ENCODE measurements at regions not wholly inside any gene's neighbourhood (a gene's known extent, or its start where the extent isn't known, plus 50 kb on each side); places are given as distances from the start of the nearest gene placed in this dataset.
"Not testable (repeated sequence)": the region's sequence is repeated elsewhere in the genome, so short reads cannot be mapped to it uniquely, and the experiment has no call there.

DNA sequence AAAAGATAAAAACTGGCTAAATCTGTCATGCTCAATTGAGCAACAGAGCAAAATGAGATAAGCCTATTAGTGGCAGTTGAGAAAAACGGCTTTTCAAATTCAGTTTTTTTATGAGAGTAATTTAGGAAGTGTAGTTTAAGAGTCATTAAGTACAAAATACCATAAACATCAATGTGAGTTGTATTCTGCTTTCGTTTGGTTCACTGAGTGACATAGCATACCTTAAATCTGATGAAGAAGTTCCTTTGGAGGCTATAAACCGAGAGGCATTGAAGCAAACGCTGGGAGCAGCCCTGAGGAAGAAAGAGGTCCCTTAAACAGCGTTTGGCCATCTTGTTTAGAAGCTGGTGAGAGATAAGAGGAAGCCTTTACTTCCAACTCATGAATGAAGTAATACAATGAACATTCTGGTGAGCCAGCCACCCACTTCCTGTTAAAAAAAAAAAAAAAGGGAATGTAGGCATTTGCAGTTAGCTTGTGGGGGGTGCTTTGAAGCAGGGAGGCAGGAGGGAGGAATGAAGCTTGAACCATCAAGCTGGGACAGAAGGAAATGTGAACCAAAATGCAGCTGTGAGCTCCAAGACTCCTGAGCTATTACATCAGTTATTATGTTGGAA lies 132.3 kb downstream of the ZNF330 start:
- TF ChIP-seq, protein P1, sequence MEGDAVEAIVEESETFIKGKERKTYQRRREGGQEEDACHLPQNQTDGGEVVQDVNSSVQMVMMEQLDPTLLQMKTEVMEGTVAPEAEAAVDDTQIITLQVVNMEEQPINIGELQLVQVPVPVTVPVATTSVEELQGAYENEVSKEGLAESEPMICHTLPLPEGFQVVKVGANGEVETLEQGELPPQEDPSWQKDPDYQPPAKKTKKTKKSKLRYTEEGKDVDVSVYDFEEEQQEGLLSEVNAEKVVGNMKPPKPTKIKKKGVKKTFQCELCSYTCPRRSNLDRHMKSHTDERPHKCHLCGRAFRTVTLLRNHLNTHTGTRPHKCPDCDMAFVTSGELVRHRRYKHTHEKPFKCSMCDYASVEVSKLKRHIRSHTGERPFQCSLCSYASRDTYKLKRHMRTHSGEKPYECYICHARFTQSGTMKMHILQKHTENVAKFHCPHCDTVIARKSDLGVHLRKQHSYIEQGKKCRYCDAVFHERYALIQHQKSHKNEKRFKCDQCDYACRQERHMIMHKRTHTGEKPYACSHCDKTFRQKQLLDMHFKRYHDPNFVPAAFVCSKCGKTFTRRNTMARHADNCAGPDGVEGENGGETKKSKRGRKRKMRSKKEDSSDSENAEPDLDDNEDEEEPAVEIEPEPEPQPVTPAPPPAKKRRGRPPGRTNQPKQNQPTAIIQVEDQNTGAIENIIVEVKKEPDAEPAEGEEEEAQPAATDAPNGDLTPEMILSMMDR (IDR thresholded peaks at IDR 0.05) = no peak
- ATAC-seq (peak in 7 of 8 donors; percentile 37 to 80 (median 55)), DNase-seq (no peak)
- intact Hi-C loops (cut with DNase I) = no loop called here
- Histone ChIP-seq H3K9me3 (peaks cover 0 to 17% (median 0%) of the 10 kb centered on the region in 11 donors), H3K27ac (peak overlapping the region in 4 of 10 donors; percentile 10 to 83 (median 48)), H3K27me3 (no peaks in the 10 kb centered on the region), H3K4me3 (peak overlapping the region in 1 of 10 donors; percentile 5), H3K36me3 (no peaks in the 10 kb centered on the region), H3K4me1 (peaks cover 0 to 36% (median 0%) of the 10 kb centered on the region in 9 donors)
- 38 to 41% methylated on average over 5 of the region's 5 CpGs for whole genome bisulfite sequencing, 2 donors

DNA sequence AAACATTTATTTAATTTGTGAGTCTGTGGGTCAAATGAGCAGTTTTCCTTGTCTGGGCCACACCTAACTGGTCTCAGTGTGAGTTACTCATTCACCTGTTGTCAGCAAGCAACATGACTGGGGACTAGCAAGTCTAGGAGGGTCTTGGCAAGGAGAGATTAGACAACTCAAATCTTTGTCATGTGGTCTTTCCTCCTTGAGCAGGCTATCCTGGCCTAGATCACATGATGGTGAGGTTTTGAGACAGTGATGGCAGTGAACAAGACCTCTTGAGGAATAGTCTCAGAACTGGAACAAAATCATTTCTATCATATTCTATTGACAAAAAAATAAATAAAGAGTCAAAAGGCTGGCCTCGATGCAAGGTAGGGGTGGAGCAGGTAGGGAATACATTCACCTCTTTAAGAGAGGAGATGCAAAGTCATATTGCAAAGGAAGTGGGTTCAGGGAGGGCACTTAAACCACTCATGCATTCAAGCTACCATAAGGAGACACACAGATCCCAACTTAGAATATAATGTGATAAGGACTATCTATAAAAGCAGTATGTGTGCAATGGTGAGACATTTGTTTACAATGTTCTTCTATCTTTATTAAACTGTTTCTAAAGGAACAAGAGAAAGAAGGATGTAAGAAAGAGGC lies 135.7 kb downstream of the ZNF330 start:
- WGBS, 2 donors = 73 to 97% methylated on average over 1 of the region's 1 CpG
- intact Hi-C loops (cut with DNase I) = no loop called here
- no peak for ATAC-seq
- Histone ChIP-seq H3K27ac (no peak overlapping the region), H3K9me3 (peaks cover 0 to 17% (median 0%) of the 10 kb centered on the region in 11 donors), H3K4me1 (peaks cover 0 to 23% (median 0%) of the 10 kb centered on the region in 9 donors), H3K27me3 (no peaks in the 10 kb centered on the region), H3K36me3 (no peaks in the 10 kb centered on the region), H3K4me3 (no peak overlapping the region)
- TF ChIP-seq, protein P1 (IDR thresholded peaks at IDR 0.05) = no peak
- DNase-seq = no peak

DNA sequence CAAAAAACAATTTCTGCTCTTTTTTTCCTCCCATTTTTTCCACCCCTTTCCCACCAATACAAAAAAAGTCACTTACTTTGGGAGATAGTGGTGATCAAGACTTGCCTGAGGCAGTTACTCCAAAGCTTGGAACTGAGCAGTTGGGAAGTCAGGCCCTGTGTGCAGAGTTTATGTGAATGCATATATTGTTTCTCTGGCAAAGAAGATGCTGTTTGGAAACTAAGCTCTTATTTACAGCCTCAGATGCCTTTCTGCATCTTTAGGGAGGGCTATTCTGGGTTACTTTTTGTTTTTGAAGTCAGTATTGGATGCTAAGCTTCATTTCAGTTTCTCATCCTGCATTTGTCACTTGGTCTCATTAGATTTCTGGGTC lies 136.3 kb downstream of the ZNF330 start:
- ATAC-seq = no peak
- Histone ChIP-seq H3K9me3 (peaks cover 0 to 17% (median 0%) of the 10 kb centered on the region in 11 donors), H3K27me3 (no peaks in the 10 kb centered on the region), H3K36me3 (no peaks in the 10 kb centered on the region), H3K4me1 (peaks cover 0 to 18% (median 0%) of the 10 kb centered on the region in 9 donors), H3K27ac (no peak overlapping the region), H3K4me3 (no peak overlapping the region)
- intact Hi-C loops (cut with DNase I) = no loop called here
- DNase-seq = no peak
- TF ChIP-seq, protein P1 (IDR thresholded peaks at IDR 0.05) = no peak

DNA sequence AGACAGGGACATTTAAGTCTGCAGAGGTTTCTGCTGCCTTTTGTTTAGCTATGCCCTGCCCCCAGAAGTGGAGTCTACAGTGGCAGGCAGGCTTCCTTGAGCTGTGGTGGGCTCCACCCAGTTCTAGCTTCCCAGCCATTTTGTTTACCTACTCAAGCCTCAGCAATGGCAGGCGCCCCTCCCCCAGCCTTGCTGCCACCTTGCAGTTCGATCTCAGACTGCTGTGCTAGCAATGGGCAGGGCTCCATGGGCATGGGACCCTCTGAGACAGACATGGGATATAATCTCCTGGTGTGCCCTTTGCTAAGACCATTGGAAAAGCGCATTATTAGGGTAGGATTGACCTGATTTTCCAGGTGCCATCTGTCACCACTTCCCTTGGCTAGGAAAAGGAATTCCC lies 147.5 kb downstream of the ZNF330 start:
- DNase-seq; H3K27me3 ChIP-seq; H3K4me1 ChIP-seq; H3K36me3 ChIP-seq; intact Hi-C loops (cut with DNase I); ATAC-seq; H3K27ac ChIP-seq; H3K4me3 ChIP-seq: not testable (repeated sequence)
- WGBS, 2 donors = 93 to 94% methylated on average over 3 of the region's 3 CpGs
- peaks cover 0 to 41% (median 0%) of the 10 kb centered on the region in 11 donors for H3K9me3 ChIP-seq

DNA sequence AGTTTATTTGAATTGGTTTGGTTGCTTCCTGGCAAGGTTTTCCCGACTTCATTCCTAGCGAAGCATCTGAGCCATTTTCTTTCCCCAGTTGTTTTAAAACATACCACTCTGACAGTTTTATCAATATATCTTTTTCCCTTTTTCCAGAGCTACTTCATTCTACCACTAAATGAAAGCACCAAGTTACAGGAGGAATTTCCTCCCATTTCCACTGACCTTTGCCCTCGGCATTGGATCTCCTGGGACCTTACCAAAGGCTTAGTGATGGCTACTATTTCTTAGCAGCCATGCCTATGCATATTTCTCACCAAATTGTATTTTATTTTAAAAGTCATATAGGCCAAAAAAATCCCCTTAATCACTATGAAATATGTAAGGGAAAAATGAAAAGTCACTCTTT lies 150.5 kb downstream of the ZNF330 start:
- no peaks in the 10 kb centered on the region for H3K4me1 ChIP-seq
- intact Hi-C loops (cut with DNase I) = no loop called here
- H3K36me3 ChIP-seq = no peaks in the 10 kb centered on the region
- H3K9me3 ChIP-seq = peaks cover 0 to 36% (median 0%) of the 10 kb centered on the region in 11 donors
- H3K27me3 ChIP-seq = no peaks in the 10 kb centered on the region
- no peak overlapping the region for H3K27ac ChIP-seq
- no peak overlapping the region for H3K4me3 ChIP-seq
- WGBS, 2 donors = 72 to 74% methylated on average over 3 of the region's 3 CpGs
- no peak for ATAC-seq
- DNase-seq = no peak
- TF ChIP-seq, protein P1 (IDR thresholded peaks at IDR 0.05) = no peak

Data from heart right ventricle (tissue), 16 donors.